WTC11 (cell line): ENCODE measurements at regions not wholly inside any gene's neighbourhood (a gene's known extent, or its start where the extent isn't known, plus 50 kb on each side); places are given as distances from the start of the nearest gene placed in this dataset.
A peak's percentile ranks its signal among the peaks of the same experiment; 100 is the strongest.

ENCODE experiments used
- ATAC-seq: fragments of 200-7000 bp; cut with Tn5 transposase; 2 replicates; pipeline ENCODE4 v1.10.0; 2021; ENCODE audit warnings: mild to moderate bottlenecking, moderate library complexity
- CTCF ChIA-PET: fragments of 300-600 bp; sonication (Branson Sonifier 250); formaldehyde crosslinking; loops from one replicate; lab custom pipeline; 2021; ENCODE audit warnings: antibody characterized with exemption; lab: Charles Lee
- POLR2A ChIA-PET: fragments of 350-600 bp; sonication (Branson Sonifier 250); formaldehyde crosslinking; loops from one replicate; lab custom pipeline; 2021; ENCODE audit warnings: antibody characterized with exemption; lab: Charles Lee
- DNase-seq: peaks from one replicate; pipeline ENCODE4 v3.0.0; 2021; ENCODE audit warnings: low spot score
- H3K27ac Mint-ChIP-seq: 2 replicates; pipeline ENCODE4 v1.8.0; 2021; ENCODE audit warnings: mixed read lengths
- H3K27me3 Mint-ChIP-seq: 2 replicates; pipeline ENCODE4 v1.8.0; 2021; ENCODE audit warnings: low read depth, mild to moderate bottlenecking, moderate library complexity, mixed read lengths
- H3K36me3 Mint-ChIP-seq: 2 replicates; pipeline ENCODE4 v1.8.0; 2021; ENCODE audit warnings: mixed read lengths
- H3K4me1 Mint-ChIP-seq: 2 replicates; pipeline ENCODE4 v1.8.0; 2022; ENCODE audit warnings: mixed read lengths
- H3K4me3 Mint-ChIP-seq: 2 replicates; pipeline ENCODE4 v1.8.0; 2021; ENCODE audit warnings: mild to moderate bottlenecking, moderate library complexity, mixed read lengths
- H3K9me3 Mint-ChIP-seq: 2 replicates; pipeline ENCODE4 v1.8.0; 2021; ENCODE audit warnings: mixed read lengths
- ATF1 ChIP-seq: sonication (generic); formaldehyde crosslinking; IDR thresholded peaks from 2 replicates; pipeline ENCODE4 v1.8.1; 2023; ENCODE audit warnings: mild to moderate bottlenecking, moderate library complexity, missing genetic modification reagents
- ELF4 ChIP-seq: sonication (generic); formaldehyde crosslinking; IDR thresholded peaks from 2 replicates; pipeline ENCODE4 v1.8.1; 2022; ENCODE audit warnings: low read depth, mild to moderate bottlenecking, moderate library complexity, missing genetic modification reagents
- GABPB1 ChIP-seq: sonication (generic); formaldehyde crosslinking; IDR thresholded peaks from 2 replicates; pipeline ENCODE4 v1.8.1; 2023; ENCODE audit warnings: mild to moderate bottlenecking, missing genetic modification reagents
- IRF2 ChIP-seq: sonication (generic); formaldehyde crosslinking; IDR thresholded peaks from 2 replicates; pipeline ENCODE4 v1.8.0; 2022; ENCODE audit warnings: low read depth, missing genetic modification reagents, borderline replicate concordance
- NR2C2 ChIP-seq: sonication (generic); formaldehyde crosslinking; IDR thresholded peaks from 2 replicates; pipeline ENCODE4 v1.8.0; 2022; ENCODE audit warnings: mild to moderate bottlenecking, missing genetic modification reagents
- OVOL2 ChIP-seq: fragments of 250-450 bp; sonication (Bioruptor Pico); IDR thresholded peaks from 2 replicates; pipeline ENCODE4 v1.9.0; 2021; ENCODE audit warnings: mild to moderate bottlenecking, borderline replicate concordance
- RELA ChIP-seq: sonication (generic); formaldehyde crosslinking; IDR thresholded peaks from 2 replicates; pipeline ENCODE4 v1.8.1; 2022; ENCODE audit warnings: missing genetic modification reagents, mild to moderate bottlenecking, borderline replicate concordance
- RORB ChIP-seq: fragments of 250-450 bp; sonication (Bioruptor Pico); IDR thresholded peaks from 2 replicates; pipeline ENCODE4 v1.9.0; 2021; ENCODE audit warnings: mild to moderate bottlenecking
- SOX15 ChIP-seq: fragments of 250-450 bp; sonication (Bioruptor Pico); IDR thresholded peaks from 2 replicates; pipeline ENCODE4 v1.9.0; 2021; ENCODE audit warnings: mild to moderate bottlenecking
- ZNF263 ChIP-seq: sonication (generic); formaldehyde crosslinking; IDR thresholded peaks from 2 replicates; pipeline ENCODE4 v1.8.1; 2022; ENCODE audit warnings: low read depth, mild to moderate bottlenecking, moderate library complexity, missing genetic modification reagents
- TF ChIP-seq, protein P1 (sequence below): sonication (generic); formaldehyde crosslinking; conservative IDR thresholded peaks from 2 replicates; pipeline ENCODE4 v1.8.1; 2022; ENCODE audit warnings: mild to moderate bottlenecking, missing genetic modification reagents
- TF ChIP-seq, protein P2 (sequence below): fragments of 250-450 bp; sonication (Bioruptor Pico); IDR thresholded peaks from 2 replicates; pipeline ENCODE4 v1.9.0; 2021; ENCODE audit warnings: moderate library complexity, mild to moderate bottlenecking, inconsistent platforms, borderline replicate concordance
- TF ChIP-seq, protein P3 (sequence below): sonication (generic); formaldehyde crosslinking; IDR thresholded peaks from 2 replicates; pipeline ENCODE4 v1.8.1; 2023; ENCODE audit warnings: mild to moderate bottlenecking, missing genetic modification reagents, borderline replicate concordance
- TF ChIP-seq, protein P4 (sequence below): sonication (generic); formaldehyde crosslinking; IDR thresholded peaks from 2 replicates; pipeline ENCODE4 v1.8.1; 2022; ENCODE audit warnings: mild to moderate bottlenecking, missing genetic modification reagents, moderate library complexity, borderline replicate concordance

DNA sequence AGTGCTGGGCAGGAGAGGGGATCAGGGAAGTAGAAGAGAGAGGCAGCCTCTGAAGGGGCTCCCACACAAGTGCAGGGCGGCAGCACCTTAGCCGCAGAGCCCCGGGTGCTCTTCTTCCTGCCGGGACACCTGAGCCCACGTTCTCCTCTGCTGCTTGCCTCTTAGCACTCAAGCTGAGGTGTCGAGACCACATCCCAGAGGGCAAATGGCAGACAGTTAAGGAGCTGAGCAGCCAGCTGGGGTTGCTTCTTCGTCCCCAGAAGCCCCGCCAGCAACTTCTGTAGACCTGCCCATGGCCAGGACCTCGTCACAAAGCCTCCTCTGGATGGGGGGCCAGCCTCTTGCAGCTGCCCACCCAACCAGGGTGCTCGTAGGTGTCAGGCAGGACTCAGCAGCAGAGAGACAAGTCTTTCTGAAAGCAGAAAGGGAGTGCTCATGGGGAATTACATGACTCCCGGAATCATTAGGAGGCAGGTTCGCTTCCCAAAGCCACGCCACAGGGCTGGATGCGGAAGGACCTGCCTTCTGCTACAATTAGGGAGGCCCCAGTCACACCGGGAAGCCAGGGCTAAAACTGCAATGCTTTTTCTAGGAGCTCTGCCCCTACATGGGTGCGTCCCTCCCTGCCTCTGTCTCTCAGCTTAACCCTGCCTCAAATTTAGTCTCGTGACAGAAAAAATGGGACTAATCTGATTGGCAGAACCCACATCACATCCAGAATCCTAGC is 141.4 kb upstream of the RAB4A start:
- ChIA-PET CTCF (interaction anchor here (1.1 kb wide), 1 partner anchor 126 kb away, joined by 3 read pairs; no protein-coding TSS in a partner anchor), POLR2A (no interaction called here)
- peak; percentile 28; the same call in 1 of the 2 replicates for ATAC-seq
- TF ChIP-seq OVOL2 (CRISPR knock-in tag) (no peak), NR2C2 (CRISPR knock-in tag) (no peak), IRF2 (CRISPR knock-in tag) (no peak), RELA (CRISPR knock-in tag) (no peak), ELF4 (CRISPR knock-in tag) (no peak), SOX15 (CRISPR knock-in tag) (no peak)
- TF ChIP-seq, protein P1, sequence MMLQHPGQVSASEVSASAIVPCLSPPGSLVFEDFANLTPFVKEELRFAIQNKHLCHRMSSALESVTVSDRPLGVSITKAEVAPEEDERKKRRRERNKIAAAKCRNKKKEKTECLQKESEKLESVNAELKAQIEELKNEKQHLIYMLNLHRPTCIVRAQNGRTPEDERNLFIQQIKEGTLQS = no peak
- TF ChIP-seq, protein P2, sequence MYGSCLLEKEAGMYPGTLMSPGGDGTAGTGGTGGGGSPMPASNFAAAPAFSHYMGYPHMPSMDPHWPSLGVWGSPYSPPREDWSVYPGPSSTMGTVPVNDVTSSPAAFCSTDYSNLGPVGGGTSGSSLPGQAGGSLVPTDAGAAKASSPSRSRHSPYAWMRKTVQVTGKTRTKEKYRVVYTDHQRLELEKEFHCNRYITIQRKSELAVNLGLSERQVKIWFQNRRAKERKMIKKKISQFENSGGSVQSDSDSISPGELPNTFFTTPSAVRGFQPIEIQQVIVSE (CRISPR knock-in tag) = no peak
- Mint-ChIP-seq H3K27me3 (peaks cover 11% of the 10 kb centered on the region), H3K4me3 (no peak overlapping the region), H3K4me1 (peaks cover 24% of the 10 kb centered on the region), H3K27ac (no peak overlapping the region), H3K9me3 (peaks cover 19% of the 10 kb centered on the region), H3K36me3 (peaks cover 12% of the 10 kb centered on the region)
- no peak for DNase-seq

DNA sequence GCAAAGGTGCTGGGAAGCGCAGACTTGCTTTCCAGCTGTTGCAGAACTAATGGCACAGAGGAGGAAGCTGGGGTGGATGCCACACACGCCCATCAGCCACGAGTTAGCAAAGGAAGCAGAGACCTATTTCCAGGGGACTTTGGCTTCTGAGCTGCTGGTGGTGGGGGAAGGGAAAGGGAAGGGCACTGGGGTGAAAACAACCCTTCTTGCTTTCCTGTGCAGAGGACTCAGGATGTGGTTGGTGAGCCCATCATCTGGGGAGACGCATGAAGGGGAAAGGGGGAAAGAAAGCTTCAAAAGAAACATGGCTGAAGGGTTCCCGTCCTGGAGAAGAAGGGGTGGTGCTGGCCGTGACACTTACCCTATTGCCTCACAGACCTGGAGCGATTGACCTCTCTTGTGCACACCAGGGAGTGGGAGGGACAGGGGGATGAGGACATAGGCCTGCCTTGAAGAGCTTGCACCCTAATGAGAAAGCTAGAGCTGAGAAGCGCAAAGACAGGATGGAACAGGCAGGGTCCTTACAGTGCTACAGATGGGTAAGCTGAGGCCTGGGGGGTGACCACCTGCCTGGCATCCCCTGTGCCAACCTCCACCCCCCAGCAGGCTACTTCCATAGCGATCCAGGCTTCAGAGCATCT is 140.8 kb upstream of the RAB4A start:
- H3K27ac Mint-ChIP-seq = no peak overlapping the region
- peaks cover 26% of the 10 kb centered on the region for H3K9me3 Mint-ChIP-seq
- H3K36me3 Mint-ChIP-seq = peaks cover 18% of the 10 kb centered on the region
- CTCF ChIA-PET = no interaction called here
- ATAC-seq (no peak), DNase-seq (no peak)
- H3K4me3 Mint-ChIP-seq = no peak overlapping the region
- H3K4me1 Mint-ChIP-seq = peaks cover 24% of the 10 kb centered on the region
- TF ChIP-seq, protein P3, sequence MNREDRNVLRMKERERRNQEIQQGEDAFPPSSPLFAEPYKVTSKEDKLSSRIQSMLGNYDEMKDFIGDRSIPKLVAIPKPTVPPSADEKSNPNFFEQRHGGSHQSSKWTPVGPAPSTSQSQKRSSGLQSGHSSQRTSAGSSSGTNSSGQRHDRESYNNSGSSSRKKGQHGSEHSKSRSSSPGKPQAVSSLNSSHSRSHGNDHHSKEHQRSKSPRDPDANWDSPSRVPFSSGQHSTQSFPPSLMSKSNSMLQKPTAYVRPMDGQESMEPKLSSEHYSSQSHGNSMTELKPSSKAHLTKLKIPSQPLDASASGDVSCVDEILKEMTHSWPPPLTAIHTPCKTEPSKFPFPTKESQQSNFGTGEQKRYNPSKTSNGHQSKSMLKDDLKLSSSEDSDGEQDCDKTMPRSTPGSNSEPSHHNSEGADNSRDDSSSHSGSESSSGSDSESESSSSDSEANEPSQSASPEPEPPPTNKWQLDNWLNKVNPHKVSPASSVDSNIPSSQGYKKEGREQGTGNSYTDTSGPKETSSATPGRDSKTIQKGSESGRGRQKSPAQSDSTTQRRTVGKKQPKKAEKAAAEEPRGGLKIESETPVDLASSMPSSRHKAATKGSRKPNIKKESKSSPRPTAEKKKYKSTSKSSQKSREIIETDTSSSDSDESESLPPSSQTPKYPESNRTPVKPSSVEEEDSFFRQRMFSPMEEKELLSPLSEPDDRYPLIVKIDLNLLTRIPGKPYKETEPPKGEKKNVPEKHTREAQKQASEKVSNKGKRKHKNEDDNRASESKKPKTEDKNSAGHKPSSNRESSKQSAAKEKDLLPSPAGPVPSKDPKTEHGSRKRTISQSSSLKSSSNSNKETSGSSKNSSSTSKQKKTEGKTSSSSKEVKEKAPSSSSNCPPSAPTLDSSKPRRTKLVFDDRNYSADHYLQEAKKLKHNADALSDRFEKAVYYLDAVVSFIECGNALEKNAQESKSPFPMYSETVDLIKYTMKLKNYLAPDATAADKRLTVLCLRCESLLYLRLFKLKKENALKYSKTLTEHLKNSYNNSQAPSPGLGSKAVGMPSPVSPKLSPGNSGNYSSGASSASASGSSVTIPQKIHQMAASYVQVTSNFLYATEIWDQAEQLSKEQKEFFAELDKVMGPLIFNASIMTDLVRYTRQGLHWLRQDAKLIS (CRISPR knock-in tag) = no peak
- peak; percentile 46; the same call in 1 of the 2 replicates for TF ChIP-seq GABPB1 (CRISPR knock-in tag)
- TF ChIP-seq, protein P4, sequence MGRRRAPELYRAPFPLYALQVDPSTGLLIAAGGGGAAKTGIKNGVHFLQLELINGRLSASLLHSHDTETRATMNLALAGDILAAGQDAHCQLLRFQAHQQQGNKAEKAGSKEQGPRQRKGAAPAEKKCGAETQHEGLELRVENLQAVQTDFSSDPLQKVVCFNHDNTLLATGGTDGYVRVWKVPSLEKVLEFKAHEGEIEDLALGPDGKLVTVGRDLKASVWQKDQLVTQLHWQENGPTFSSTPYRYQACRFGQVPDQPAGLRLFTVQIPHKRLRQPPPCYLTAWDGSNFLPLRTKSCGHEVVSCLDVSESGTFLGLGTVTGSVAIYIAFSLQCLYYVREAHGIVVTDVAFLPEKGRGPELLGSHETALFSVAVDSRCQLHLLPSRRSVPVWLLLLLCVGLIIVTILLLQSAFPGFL (CRISPR knock-in tag) = no peak
- no peak for TF ChIP-seq ZNF263 (CRISPR knock-in tag)
- TF ChIP-seq ATF1 = no peak
- TF ChIP-seq RORB (CRISPR knock-in tag) = no peak
- TF ChIP-seq, all 79 proteins: peak for 1
- POLR2A ChIA-PET = no interaction called here
- H3K27me3 Mint-ChIP-seq = peaks cover 14% of the 10 kb centered on the region
